HG02973 (cell line): ENCODE measurements at regions not wholly inside any gene's neighbourhood (a gene's known extent, or its start where the extent isn't known, plus 50 kb on each side); places are given as distances from the start of the nearest gene placed in this dataset.

Source experiments
- ATAC-seq: cut with Tn5 transposase; IDR thresholded peaks from one replicate; pipeline ENCODE4 v1.9.1; 2021; ENCODE audit warnings: moderate library complexity; ENCODE audit not compliant: unreplicated experiment

DNA sequence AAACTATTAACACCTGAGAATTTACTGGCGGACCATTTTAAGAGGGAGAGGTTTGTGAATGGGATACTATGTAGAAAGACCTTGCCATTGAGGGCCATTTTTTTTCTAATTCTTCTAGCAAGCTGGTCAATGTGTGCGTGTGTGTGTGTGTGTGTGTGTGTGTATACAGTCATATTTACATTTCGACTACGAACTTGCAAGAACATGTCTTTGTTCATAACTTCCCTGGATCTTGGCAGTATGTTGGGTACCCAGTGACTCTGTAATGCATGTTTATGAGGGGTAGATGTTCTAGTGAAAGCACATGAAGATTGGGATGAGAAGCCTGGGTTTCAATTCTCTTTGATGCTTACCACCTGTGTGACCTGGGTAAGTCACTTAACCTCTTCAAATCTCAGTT lies 133.6 kb downstream of the UBE2E3 start:
- no peak for ATAC-seq

DNA sequence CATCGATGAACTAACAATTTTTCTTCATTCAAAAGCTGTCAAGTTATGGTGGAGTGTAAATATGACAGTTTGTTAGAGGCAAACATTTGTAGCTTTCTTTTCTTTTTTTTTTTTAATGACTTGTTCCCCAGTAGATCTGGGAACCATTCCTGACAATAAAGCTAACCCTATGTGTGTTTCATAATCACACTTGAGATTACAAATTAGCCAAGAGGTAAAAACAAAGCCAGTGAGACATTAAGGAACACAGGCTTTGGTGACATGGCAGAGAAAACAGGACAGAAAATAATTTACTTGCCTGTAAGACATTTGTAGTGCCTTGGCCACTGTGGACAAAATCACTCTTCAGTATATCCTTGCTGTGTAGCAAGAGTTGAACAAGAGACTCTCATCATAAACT lies 135.9 kb downstream of the UBE2E3 start:
- ATAC-seq: no peak

DNA sequence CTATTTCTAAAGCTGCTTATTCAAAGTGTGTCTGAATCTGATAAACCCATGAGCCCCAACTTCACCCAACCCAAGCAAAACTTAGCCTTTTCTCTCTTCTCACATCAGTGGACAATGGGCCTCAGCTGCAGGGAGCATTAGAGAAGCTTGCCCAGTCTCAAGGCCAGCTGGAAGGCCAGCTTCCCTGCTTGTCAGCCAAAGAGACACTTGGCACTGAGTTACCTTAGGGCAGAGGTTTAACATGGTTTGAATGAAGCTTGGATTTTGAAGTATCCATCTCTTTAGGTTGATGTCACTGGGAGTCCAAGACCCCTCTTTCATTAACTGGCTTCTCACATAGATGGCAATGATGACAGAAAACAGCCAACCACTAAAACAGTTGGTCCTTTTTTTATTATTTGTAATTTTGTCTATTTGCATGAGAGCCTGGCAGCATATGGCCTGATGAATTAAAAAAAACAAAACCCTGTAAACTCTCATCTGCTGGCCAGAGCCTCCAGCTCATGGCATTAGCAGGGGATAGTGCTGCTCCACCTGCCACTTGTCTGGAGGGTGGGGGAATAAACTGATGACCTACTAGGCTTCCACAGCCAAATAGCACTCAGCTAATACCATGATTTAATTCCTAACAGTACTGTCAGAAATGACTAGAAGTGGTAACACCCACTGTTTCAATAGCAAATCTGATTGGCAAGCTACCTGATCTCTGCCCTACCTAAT lies 137.0 kb downstream of the UBE2E3 start:
- ATAC-seq: no peak

DNA sequence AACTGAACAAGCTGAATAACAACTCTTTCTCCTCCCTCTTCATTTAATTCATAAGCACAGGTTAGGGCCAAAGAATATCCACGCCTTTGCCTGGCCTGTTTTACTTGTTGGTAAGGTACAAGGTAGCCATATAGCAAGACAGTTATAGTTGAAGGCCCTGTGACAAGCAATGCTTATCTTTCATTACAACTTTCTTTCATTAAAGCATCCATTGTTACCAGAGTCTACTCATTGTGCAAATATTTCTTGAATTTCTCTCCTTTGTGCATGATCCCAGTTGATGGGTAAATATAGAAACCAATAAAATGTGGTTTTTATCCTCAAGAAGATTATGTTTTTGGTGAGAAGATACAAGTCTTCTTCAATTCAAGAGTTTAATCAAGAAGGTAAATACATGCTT lies 140.2 kb downstream of the UBE2E3 start:
- no peak for ATAC-seq

DNA sequence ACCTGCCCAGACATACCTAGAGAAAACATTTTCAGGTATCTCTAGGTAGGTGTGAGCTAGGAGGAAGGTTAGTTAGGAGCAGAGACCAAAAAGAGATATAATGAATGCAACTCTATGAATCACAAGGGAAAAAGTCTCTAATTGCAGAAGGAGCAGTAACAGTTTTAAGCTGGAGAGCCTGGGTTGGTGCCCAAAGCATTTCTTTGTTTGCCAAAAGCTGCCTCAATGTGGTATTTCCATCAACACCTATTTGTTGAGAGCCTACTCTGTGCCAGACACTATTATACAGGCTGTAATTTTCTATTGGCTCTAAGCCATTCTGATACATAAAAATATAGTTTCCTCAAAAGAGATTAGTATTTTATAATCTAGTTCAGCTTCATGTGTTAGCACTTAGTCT lies 141.6 kb downstream of the UBE2E3 start:
- no peak for ATAC-seq

DNA sequence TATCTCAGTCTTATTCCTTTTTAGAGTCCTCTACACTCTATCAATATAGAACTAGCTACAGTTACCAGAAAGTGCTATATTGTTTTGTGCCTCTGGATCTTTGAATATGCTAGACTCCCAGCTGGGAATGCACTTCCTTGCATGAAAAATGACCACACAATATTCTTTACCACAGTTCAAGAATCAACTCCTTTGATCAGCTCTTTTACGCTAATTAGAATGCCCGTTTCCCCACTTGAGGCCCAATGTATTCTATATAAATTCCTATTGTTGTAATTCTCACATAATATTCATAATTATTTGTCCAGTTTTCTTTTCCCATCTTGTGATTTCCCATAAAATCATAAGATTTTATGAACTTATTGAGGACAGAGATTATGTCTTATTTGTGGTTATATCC lies 142.2 kb downstream of the UBE2E3 start:
- no peak for ATAC-seq

DNA sequence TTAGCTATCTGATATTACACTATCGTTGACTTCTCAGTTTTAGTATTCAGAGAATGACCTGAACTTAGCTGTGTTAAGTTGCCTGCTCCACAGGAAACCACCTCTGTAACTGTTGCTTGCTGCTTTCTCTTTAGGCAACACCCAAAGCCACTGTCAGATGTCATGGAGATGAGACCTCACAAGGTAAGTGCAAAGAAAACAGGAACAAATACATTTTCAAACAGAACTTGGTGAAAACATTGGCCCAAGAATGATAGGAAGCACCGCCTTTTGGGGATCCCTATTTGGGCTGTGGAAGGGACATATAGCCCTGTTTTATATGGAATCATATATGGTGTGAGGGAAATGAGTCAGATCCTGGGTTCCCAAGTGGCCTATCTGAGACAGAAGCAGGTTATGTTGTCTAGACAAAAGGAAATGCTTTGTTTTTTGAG lies 143.4 kb downstream of the UBE2E3 start:
- peak; percentile 93 for ATAC-seq

DNA sequence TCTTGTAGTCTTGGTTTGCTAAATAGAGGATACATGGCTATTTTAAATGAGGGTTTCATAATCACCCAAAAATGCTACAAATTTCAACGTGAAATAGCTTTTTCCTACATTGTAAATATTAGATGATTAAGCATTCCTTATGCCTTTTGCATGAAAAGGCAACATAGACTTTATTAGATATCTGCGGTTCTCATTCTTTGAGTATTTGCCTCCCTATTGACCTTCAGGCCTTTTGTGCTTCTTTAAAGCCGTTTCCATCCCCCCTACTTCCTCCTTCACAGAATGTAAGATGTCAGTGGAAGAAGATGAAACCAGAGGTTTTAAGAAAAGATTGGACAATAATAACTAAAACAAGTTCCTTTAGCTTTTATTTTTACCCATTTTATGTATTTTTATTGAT lies 144.1 kb downstream of the UBE2E3 start:
- ATAC-seq: no peak

DNA sequence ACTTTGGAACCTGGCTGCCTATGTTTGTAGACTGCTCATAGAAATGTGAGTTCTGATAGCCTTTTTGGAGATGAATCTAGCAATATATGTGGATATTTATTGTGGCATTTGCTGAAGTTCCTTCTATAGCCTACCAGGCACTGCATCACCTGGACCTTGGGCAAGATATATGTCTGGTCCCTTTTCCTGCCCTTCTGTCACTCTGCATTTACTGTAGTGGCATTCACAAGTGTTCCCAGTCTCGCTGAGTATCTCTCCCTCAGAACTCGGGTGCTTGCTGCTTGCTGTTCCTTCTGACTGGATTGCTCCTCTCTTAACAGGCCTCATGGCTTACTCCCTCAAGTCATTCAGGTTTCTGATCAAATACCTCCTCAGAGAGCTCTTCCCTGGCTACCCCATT lies 145.0 kb downstream of the UBE2E3 start:
- ATAC-seq: no peak

DNA sequence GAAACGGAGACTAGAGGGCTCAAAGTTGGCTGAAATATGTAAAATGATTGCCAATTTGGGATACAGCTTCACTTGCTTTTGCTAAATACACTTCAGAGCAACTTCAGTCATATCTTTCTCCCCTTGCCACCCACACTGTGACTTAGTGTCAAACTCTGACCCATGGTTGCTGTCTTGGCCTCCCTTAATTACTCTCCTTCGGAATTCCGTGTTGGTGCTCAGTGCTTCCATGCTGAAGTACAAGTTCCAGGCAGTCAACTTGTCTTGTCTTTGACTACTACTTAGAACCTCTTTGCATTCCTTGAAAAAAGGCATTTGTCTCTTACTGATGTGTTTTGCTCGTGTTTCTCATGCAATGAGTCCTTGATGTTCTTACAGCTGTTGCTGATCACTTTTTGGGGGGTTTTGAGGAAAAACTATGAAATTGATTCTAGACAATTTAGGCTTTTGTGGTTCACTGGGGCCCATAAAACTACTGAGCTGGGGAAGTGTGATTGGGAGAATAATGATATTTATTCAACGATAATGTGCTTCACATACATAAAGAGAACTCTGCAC lies 146.0 kb downstream of the UBE2E3 start:
- ATAC-seq: no peak

DNA sequence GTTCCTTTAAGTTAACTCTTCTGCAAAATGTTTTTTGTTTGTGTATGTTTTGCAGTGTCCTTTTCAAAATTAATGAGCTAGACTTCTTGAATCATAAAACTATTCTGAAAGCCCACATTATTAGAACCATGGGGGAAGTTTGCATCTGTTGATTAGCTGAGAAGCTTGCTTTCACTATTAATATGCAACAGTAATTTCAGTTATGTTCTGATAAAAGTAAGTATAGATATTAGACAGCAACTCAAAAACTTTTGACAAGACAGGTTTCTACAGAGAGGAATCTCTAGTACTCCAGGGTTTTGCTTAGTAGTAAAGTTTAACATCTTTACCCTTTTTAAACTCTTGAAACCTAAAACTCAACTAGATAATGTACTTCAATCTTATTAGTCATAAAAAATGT lies 147.8 kb downstream of the UBE2E3 start:
- peak; percentile 76 for ATAC-seq

DNA sequence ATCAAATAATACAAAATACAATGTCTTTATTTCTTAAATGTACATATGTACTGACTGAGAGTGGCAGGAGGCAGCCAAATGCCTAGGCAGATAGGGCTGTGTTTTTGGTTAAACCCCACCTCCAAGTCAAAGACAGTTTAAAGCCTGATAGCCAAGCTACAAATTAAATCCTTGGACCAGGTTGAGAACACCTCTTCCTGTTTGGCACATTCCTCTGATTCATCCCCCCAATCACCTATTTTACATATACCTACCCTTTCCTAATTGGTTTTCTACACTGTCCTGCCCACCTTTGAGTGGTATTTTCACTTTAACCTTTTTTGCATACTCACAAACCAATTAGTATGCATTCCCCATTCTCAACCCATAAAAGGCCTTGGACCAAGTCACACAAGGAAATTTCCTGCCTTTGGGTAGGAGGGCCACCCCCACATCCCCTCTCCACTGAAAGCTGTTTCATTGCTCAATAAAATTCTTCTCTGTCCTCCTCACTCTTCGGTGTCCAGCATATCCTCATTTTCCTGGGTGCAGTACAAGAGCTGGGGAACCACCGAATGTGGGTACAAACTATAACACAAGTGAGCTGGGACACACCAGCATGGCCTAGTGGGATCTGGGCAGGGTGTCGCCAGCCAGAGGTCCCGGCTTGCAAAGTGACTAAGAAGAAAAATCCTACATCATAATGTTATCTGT lies 149.1 kb downstream of the UBE2E3 start:
- no peak for ATAC-seq

DNA sequence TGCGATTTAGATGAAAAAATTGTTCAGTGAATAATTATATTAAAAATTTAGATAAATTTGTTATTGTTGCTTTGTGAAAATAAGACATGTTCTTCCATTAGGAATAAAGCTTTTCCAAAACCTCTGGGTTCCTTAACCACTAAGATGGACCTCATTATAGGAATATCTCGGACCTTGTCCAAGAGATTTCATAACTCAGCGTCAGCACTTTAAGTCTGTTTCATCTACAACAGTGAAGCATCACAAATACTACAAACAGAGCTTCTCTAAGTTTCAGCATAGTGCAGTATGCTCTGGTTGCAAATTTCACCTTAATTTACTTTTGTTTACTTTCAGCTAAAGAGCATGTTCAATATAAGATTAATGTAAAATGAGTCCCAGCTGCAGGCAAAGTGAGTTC lies 150.3 kb downstream of the UBE2E3 start:
- ATAC-seq: no peak

DNA sequence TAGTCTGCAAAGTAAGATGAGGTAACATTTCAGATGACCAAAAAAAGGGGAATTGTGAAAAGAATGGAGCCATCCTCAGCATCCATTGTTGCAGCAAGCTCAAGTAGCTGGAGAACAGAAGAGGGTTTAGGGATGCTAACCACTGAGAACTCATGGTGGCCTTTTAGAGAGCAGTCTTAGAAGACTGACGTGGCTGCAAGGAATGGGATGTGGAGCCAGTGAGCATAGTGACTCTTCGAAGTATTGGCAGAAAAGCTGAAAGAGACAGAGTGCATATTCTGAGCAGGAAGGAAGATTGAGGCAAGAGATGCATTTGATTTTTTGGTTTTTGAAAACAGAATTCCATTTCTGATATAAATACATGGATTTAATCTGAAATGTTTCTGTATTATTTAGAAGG lies 151.2 kb downstream of the UBE2E3 start:
- ATAC-seq: no peak

DNA sequence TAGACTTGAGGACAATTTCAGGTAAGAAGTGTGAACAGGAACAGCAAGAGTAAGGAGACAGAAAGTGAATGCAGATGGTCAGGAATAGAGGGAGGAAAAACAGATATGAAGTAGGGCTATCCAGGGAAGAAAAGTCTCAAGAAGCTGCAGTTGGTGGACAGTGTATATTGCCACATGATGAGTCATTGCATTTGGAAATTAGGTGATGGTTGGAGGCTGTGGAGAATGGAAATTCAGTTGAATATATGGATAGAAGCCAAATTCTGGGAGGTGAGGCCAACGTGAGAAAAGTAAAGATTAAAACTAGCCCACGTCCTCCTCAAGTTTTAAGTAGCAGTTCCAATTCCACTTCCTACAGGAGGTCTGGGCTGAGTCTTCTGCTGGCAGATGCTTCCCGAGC lies 158.4 kb downstream of the UBE2E3 start:
- ATAC-seq: no peak

DNA sequence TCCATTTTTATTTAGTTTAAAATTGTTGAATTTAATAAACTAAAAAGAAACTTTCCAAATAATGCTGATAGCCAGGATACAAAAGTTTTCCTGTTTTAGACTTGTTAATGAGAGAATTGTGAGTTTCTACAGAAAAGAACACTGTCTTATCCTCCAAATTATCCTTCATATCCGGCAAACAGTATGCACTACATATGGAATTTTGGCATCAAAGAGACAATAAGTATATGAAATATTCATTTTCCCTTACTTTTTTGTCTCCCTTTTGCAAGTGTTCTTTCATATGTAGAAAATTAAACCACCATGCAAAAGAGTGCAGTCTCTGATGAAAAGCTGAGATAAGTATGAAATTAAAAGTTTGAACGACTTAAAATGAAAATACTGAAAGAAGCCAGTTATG lies 159.4 kb downstream of the UBE2E3 start:
- no peak for ATAC-seq

DNA sequence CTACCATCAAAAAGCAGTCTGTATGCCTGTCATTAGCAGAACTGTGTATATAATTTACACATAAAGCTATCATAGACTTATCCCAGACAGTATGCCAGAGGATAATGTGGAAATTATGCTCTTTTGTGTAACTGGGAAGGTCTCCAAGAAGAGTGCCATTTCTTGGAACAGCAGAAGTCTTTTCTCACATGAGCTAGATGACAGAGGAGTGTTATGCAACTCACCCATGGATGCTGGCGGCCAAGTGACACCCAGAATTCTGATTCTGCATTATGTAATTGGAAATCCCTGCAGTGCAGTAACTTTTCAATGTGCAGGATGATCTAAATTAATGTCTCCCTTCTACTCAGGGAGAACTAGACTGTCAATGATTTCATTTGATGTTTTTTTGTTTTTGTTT lies 160.0 kb downstream of the UBE2E3 start:
- no peak for ATAC-seq

DNA sequence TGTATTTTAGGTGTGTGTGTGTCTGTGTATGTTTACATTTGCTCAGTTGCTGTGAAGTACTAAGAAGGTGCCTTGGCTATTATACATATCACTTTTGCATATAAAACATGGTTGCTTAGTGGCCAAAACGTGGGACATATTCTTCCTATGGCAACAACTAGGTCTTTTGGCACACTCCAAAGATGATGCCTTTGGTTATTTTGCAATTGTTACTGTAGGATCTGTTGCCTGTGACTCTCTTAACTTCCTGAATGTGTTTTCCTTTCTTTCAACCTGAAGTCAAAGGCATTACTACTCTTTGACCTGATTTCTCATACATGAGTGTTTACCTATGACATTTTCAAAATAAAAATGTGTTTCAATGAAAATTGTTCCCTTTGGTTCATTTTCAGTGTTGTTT lies 160.5 kb downstream of the UBE2E3 start:
- no peak for ATAC-seq

DNA sequence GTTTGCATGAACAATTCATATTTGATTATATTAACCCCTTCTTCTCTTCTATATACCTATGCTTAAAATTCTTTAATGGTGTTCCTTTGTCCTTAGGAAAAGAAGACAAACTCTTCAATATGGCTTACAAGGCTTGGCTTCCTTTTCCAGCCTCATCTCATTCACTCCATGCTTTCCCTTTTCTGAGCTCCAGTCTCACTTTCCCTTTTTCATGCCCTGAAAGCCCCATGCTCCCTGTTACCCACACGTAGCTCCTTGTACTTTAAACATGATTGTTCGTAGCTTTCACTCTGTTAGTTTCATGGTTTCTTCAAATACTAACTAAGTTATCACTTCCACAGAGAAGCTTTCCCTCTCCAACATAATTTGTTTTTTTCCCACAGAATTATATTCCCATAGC lies 161.3 kb downstream of the UBE2E3 start:
- no peak for ATAC-seq

DNA sequence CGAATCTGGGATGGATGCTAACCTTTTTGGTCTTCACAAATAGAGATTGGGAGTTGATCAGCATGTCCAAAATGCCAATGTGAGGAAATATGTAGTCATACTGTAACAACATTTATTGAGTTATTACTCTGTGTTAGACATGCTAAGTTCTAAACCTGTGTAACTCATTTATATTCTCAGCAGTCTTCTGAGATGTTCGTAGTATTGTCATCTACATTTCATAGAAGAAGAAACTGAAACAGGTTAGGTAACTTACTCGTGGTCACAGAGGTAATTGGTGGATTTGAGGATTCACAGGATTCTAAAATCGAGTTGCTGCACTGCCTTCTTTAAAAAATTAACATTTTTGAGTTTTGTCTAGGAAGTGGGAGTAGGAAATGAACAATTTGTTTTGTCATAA lies 162.1 kb downstream of the UBE2E3 start:
- ATAC-seq: no peak

DNA sequence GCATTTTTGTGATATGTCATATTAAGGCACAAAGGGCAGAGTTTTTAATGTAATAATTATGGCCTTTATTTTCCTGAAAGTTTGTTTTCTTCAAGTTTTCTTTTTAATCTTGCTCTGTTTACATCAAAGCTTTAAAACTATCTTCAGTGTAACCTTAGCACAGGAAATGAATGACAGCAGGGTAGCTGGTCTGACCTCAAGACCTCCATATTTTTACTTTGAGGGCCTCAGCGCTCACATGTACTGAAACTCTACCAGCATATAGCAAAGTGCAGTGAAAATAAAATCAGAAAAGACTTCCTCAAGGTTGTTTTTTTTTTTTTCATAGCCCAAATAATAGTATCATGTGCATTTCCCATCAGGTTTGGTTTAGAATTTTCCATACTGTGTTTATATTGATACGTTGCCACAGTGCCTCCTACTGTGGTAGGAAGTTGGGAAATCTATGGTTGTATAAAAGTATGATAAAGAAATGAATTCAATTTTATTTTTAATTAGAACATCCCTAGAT lies 163.4 kb downstream of the UBE2E3 start:
- no peak for ATAC-seq

DNA sequence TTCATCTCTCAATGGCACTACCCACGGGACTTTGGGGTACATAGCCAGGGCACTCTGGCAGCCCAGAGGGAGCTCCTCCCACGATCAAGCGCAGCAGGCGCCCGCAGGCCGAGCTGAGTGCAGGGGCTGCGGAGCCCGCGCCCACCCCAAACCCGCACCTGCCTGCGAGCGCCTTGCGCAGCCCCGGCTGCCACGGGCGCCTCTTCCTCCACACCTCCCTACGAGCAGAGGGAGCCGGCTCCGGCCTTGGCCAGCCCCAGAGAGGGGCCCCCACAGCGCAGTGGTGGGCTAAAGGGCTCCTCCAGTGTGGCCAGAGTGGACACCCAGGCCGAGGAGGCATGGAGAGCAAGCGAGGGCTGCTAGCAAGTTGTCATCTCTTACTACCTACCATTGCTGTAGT lies 165.2 kb downstream of the UBE2E3 start:
- ATAC-seq: no peak
